ENCODE measurements at regions not wholly inside any gene's neighbourhood (a gene's known extent, or its start where the extent isn't known, plus 50 kb on each side); places are given as distances from the start of the nearest gene placed in this dataset.

DNA sequence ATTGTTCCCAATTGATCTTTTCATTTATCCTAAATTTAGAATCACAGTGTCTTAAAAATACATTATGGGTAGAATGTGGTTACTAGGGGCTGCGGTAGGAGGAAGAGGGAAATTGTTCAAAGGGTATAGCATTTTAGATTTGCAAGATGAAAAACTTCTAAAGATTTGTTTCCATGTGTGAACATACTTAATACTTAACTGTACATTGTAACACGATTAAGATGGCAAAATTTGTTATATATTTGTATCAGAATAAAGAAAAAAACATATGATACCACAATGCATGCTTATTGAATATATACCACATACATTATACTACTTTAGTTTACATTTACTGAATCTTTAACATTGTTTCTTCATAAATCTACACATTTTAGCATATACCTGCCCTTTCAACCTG lies 677.3 kb upstream of the PCDH20 start (continued):
- TF ChIP-seq, protein P1, sequence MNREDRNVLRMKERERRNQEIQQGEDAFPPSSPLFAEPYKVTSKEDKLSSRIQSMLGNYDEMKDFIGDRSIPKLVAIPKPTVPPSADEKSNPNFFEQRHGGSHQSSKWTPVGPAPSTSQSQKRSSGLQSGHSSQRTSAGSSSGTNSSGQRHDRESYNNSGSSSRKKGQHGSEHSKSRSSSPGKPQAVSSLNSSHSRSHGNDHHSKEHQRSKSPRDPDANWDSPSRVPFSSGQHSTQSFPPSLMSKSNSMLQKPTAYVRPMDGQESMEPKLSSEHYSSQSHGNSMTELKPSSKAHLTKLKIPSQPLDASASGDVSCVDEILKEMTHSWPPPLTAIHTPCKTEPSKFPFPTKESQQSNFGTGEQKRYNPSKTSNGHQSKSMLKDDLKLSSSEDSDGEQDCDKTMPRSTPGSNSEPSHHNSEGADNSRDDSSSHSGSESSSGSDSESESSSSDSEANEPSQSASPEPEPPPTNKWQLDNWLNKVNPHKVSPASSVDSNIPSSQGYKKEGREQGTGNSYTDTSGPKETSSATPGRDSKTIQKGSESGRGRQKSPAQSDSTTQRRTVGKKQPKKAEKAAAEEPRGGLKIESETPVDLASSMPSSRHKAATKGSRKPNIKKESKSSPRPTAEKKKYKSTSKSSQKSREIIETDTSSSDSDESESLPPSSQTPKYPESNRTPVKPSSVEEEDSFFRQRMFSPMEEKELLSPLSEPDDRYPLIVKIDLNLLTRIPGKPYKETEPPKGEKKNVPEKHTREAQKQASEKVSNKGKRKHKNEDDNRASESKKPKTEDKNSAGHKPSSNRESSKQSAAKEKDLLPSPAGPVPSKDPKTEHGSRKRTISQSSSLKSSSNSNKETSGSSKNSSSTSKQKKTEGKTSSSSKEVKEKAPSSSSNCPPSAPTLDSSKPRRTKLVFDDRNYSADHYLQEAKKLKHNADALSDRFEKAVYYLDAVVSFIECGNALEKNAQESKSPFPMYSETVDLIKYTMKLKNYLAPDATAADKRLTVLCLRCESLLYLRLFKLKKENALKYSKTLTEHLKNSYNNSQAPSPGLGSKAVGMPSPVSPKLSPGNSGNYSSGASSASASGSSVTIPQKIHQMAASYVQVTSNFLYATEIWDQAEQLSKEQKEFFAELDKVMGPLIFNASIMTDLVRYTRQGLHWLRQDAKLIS (CRISPR knock-in tag; IDR thresholded peaks at IDR 0.05; ENCODE audit: borderline replicate concordance), result no peak
- TF ChIP-seq, protein P2, sequence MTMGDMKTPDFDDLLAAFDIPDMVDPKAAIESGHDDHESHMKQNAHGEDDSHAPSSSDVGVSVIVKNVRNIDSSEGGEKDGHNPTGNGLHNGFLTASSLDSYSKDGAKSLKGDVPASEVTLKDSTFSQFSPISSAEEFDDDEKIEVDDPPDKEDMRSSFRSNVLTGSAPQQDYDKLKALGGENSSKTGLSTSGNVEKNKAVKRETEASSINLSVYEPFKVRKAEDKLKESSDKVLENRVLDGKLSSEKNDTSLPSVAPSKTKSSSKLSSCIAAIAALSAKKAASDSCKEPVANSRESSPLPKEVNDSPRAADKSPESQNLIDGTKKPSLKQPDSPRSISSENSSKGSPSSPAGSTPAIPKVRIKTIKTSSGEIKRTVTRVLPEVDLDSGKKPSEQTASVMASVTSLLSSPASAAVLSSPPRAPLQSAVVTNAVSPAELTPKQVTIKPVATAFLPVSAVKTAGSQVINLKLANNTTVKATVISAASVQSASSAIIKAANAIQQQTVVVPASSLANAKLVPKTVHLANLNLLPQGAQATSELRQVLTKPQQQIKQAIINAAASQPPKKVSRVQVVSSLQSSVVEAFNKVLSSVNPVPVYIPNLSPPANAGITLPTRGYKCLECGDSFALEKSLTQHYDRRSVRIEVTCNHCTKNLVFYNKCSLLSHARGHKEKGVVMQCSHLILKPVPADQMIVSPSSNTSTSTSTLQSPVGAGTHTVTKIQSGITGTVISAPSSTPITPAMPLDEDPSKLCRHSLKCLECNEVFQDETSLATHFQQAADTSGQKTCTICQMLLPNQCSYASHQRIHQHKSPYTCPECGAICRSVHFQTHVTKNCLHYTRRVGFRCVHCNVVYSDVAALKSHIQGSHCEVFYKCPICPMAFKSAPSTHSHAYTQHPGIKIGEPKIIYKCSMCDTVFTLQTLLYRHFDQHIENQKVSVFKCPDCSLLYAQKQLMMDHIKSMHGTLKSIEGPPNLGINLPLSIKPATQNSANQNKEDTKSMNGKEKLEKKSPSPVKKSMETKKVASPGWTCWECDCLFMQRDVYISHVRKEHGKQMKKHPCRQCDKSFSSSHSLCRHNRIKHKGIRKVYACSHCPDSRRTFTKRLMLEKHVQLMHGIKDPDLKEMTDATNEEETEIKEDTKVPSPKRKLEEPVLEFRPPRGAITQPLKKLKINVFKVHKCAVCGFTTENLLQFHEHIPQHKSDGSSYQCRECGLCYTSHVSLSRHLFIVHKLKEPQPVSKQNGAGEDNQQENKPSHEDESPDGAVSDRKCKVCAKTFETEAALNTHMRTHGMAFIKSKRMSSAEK (CRISPR knock-in tag; IDR thresholded peaks at IDR 0.05; ENCODE audit: borderline replicate concordance), result no peak
- TF ChIP-seq SMAD3 (CRISPR knock-in tag; IDR thresholded peaks at IDR 0.05; ENCODE audit: borderline replicate concordance) (no peak), SOX15 (CRISPR knock-in tag; IDR thresholded peaks at IDR 0.05) (no peak)

GRCh38 chr13:62092536-62092935 lies 676.9 kb upstream of the PCDH20 start:
- H3K27me3 Mint-ChIP-seq (ENCODE audit: low read depth), result no peaks in the 10 kb centered on the region
- TF ChIP-seq, protein P3, sequence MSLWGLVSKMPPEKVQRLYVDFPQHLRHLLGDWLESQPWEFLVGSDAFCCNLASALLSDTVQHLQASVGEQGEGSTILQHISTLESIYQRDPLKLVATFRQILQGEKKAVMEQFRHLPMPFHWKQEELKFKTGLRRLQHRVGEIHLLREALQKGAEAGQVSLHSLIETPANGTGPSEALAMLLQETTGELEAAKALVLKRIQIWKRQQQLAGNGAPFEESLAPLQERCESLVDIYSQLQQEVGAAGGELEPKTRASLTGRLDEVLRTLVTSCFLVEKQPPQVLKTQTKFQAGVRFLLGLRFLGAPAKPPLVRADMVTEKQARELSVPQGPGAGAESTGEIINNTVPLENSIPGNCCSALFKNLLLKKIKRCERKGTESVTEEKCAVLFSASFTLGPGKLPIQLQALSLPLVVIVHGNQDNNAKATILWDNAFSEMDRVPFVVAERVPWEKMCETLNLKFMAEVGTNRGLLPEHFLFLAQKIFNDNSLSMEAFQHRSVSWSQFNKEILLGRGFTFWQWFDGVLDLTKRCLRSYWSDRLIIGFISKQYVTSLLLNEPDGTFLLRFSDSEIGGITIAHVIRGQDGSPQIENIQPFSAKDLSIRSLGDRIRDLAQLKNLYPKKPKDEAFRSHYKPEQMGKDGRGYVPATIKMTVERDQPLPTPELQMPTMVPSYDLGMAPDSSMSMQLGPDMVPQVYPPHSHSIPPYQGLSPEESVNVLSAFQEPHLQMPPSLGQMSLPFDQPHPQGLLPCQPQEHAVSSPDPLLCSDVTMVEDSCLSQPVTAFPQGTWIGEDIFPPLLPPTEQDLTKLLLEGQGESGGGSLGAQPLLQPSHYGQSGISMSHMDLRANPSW (CRISPR knock-in tag; conservative IDR thresholded peaks at IDR 0.05; ENCODE audit: low read depth), result no peak
- no peak for TF ChIP-seq OVOL2 (CRISPR knock-in tag; IDR thresholded peaks at IDR 0.05; ENCODE audit: borderline replicate concordance)
- no peak for TF ChIP-seq GRHL2 (CRISPR knock-in tag; IDR thresholded peaks at IDR 0.05; ENCODE audit: insufficient replicate concordance, severe bottlenecking)
- no peak for TF ChIP-seq SP1 (CRISPR knock-in tag; conservative IDR thresholded peaks at IDR 0.05)
- TF ChIP-seq MLX (CRISPR knock-in tag; IDR thresholded peaks at IDR 0.05), result no peak
- TF ChIP-seq, protein P4, sequence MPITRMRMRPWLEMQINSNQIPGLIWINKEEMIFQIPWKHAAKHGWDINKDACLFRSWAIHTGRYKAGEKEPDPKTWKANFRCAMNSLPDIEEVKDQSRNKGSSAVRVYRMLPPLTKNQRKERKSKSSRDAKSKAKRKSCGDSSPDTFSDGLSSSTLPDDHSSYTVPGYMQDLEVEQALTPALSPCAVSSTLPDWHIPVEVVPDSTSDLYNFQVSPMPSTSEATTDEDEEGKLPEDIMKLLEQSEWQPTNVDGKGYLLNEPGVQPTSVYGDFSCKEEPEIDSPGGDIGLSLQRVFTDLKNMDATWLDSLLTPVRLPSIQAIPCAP (CRISPR knock-in tag; IDR thresholded peaks at IDR 0.05), result no peak
- no peak for TF ChIP-seq ZNF396 (CRISPR knock-in tag; IDR thresholded peaks at IDR 0.05; ENCODE audit: borderline replicate concordance)
- TF ChIP-seq, protein P5, sequence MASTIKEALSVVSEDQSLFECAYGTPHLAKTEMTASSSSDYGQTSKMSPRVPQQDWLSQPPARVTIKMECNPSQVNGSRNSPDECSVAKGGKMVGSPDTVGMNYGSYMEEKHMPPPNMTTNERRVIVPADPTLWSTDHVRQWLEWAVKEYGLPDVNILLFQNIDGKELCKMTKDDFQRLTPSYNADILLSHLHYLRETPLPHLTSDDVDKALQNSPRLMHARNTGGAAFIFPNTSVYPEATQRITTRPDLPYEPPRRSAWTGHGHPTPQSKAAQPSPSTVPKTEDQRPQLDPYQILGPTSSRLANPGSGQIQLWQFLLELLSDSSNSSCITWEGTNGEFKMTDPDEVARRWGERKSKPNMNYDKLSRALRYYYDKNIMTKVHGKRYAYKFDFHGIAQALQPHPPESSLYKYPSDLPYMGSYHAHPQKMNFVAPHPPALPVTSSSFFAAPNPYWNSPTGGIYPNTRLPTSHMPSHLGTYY (CRISPR knock-in tag; IDR thresholded peaks at IDR 0.05), result no peak
- no peak for TF ChIP-seq NFYB (CRISPR knock-in tag; conservative IDR thresholded peaks at IDR 0.05; ENCODE audit: low read depth)
- TF ChIP-seq ZNF263 (CRISPR knock-in tag; IDR thresholded peaks at IDR 0.05; ENCODE audit: low read depth), result no peak
- TF ChIP-seq, protein P6, sequence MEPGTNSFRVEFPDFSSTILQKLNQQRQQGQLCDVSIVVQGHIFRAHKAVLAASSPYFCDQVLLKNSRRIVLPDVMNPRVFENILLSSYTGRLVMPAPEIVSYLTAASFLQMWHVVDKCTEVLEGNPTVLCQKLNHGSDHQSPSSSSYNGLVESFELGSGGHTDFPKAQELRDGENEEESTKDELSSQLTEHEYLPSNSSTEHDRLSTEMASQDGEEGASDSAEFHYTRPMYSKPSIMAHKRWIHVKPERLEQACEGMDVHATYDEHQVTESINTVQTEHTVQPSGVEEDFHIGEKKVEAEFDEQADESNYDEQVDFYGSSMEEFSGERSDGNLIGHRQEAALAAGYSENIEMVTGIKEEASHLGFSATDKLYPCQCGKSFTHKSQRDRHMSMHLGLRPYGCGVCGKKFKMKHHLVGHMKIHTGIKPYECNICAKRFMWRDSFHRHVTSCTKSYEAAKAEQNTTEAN (CRISPR knock-in tag; IDR thresholded peaks at IDR 0.05), result no peak
- TF ChIP-seq, protein P7, sequence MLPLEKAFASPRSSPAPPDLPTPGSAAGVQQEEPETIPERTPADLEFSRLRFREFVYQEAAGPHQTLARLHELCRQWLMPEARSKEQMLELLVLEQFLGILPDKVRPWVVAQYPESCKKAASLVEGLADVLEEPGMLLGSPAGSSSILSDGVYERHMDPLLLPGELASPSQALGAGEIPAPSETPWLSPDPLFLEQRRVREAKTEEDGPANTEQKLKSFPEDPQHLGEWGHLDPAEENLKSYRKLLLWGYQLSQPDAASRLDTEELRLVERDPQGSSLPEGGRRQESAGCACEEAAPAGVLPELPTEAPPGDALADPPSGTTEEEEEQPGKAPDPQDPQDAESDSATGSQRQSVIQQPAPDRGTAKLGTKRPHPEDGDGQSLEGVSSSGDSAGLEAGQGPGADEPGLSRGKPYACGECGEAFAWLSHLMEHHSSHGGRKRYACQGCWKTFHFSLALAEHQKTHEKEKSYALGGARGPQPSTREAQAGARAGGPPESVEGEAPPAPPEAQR (CRISPR knock-in tag; IDR thresholded peaks at IDR 0.05), result no peak
- no peak for TF ChIP-seq ZNF232 (CRISPR knock-in tag; IDR thresholded peaks at IDR 0.05)
- TF ChIP-seq RORB (CRISPR knock-in tag; IDR thresholded peaks at IDR 0.05), result no peak
- TF ChIP-seq MYBL2 (CRISPR knock-in tag; IDR thresholded peaks at IDR 0.05), result no peak
- no peak for TF ChIP-seq JUN (CRISPR knock-in tag; IDR thresholded peaks at IDR 0.05)
- TF ChIP-seq FOXK1 (CRISPR knock-in tag; IDR thresholded peaks at IDR 0.05), result no peak
- H3K4me3 Mint-ChIP-seq, result no peak overlapping the region
- ATAC-seq, result no peak
- ChIA-PET CTCF (no interaction called here), POLR2A (no interaction called here)
- H3K9me3 Mint-ChIP-seq, result peaks cover 12% of the 10 kb centered on the region
- H3K36me3 Mint-ChIP-seq, result no peaks in the 10 kb centered on the region; the same call in 1 of the 2 replicates
- no peaks in the 10 kb centered on the region for H3K4me1 Mint-ChIP-seq
- H3K27ac Mint-ChIP-seq, result no peak overlapping the region
- DNase-seq (ENCODE audit: low spot score), result no peak
